Stimulated activated CD4-positive, alpha-beta T cell treated with anti-CD3 and anti-CD28 coated beads, TNF-alpha, amount 100 ng/mL, for 24 hours (primary cell): ENCODE measurements at regions not wholly inside any gene's neighbourhood (a gene's known extent, or its start where the extent isn't known, plus 50 kb on each side); places are given as distances from the start of the nearest gene placed in this dataset.
"Not testable (repeated sequence)": the region's sequence is repeated elsewhere in the genome, so short reads cannot be mapped to it uniquely, and the experiment has no call there.

Source experiments
- DNase-seq, 3 experiments: peaks; one replicate each; pipeline ENCODE4 v3.0.0-alpha.2; 2020; ENCODE audit warnings: low read depth in 3 of 3

DNA sequence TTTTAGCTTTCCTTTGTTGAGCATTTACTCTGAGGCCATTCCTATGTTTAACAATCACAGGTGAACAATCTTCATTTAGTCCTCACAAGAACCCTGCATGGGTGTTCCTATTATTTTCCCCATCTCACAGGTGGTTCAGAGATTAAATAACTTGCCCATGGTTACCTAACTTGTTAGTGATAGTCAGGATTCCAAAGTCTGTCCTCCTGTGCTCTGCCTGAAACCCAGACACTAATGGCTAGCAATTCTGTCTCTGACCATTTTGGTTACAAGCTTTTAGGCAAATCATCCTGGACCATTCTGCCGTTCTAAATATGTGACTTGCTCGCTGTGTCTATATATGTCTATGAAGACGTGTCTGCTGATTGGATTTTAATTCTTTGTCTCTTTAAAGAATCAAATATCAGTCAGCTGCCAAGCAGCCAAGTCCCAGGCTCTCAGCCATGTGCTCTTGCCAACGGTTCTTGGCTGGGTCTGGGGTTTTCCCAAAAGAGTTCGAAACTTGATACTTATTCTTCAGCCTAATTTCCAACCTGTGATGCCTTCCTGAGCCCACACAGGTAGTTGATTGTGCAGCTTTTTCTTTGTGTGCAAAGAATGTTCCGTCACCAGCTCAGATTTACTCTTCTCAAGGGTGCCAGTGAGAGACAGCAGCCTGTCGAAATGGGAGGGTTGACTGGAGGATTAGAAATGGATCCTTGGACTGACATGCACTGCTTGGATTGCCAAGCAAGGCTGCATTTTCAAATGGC lies 121.7 kb downstream of the NREP start:
- DNase-seq, result no peak

- no peak for DNase-seq
These were observed 119.0 kb upstream of the STARD4 start for GRCh38 chr5:111631328-111631727.

DNA sequence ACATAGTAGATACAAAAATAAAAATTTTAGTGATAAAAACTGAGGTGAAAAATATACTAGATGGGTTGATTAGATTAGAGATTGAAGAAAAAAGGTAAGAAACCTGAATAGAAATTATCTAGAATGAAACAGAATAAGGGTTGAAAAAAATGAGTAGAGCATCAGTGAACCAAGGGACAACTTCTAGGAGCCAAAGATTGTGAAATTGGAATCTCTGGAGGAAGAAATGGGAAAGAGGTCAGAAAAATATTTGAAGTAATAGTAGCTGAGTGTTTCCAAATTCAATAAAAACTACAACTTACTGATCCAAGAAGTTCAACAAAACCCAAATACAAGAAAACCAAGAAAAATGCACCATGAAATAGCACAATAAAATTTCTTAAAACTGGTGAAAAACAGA lies 116.6 kb upstream of the STARD4 start:
- DNase-seq, result no peak

- peak in 2 of 3 experiments; percentile 2 to 47 for DNase-seq
These were observed 115.5 kb upstream of the STARD4 start for GRCh38 chr5:111627862-111628261.

DNA sequence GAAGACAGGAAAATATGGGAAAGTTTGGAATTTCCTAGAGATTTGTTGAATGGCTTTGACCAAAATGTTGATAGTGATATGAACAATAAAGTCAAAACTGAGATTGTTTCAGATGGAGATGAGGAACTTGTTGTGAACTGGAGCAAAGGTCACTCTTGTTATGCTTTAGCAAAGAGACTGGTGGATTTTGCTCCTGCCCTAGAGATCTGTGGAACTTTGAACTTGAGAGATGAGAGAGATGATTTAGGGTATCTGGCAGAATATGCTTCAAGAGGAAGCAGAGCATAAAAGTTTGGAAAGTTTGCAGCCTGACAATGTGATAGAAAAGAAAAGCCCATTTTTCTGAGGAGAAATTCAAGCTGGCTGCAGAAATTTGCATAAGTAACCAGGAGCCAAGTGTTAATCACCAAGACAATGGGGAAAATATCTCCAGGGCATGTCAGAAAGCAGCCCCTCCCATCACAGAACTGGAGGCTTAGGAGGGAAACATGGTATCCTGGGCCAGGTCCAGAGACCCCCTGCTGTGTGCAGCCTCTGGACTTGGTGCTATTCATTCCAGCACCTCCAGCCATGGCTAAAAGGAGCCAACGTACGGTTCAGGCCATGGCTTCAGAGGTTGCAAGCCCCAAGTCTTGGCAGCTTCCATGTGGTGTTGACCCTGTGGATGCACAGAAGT lies 114.3 kb upstream of the STARD4 start:
- DNase-seq, result no peak

DNA sequence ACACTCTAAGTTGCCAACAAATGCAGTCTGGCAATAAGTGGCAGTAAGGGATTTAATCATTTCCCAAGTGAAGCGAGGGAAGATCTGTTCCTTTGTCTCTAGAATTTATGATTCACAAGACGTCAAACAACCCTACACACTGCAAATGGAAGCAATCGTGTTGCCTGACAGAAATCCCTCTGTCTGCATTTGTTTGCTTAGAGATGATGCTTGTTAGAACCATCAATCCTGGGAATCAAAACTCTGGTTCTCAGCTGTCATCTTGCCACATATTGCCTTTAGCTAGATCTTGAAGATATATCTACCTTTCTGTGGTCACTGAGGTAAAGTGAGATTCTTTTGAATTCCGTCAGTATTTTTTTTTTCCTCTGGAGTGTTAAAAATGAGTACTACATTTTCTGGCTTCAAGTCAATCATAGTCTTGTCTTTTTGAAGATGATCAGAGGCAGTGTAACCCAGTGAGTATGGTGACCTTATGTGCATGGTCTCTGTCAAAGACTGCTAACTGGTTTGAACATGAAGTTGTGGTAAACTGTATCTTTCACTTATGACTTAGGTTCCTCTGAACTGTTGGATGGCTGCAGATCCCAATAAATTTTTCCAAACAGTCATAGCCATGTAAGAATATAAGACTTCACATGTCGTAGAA lies 106.4 kb upstream of the STARD4 start:
- no peak for DNase-seq

DNA sequence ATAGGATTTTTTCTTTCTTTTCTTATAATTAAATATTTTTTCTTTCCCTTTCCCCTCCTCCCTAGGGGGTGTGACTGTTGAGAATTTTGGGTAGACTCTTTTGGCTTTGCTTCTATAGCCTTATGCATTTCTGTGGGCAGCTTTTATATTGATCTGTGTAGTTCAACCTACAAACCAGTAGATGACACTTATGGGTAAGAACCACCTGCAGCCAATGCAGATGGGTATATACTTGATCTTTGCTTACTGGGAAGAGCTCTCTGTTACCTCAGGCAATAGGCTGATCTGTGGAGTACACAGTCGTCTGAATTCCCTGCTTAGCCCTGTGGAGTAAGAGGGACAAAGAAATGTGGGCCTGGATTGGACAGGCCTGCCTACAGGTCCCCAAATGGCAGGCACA lies 102.7 kb upstream of the STARD4 start:
- DNase-seq, result no peak

DNA sequence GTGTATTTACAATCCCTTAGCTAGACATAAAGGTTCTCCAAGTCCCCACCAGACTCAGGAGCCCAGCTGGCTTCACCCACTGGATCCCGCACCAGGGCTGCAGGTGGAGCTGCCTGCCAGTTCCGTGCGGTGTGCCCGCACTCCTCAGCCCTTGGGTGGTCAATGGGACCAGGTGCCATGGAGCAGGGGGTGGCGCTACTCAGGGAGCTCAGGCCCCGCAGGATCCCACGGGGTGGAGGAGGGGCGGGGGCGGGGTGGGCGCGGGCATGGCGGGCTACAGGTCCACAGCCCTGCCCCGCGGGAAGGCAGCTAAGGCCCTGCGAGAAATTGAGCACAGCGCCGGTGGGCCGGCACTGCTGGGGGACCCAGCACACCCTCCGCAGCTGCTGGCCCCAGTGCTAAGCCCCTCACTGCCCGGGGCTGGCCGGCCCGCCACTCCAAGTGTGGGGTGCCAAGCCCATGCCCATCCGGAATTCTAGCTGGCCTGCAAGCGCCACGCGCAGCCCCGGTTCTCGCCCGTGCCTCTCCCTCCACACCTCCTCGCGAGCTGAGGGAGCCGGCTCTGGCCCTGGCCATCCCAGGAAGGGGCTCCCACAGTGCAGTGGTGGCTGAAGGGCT lies 99.8 kb upstream of the STARD4 start:
- not testable (repeated sequence) for DNase-seq

DNA sequence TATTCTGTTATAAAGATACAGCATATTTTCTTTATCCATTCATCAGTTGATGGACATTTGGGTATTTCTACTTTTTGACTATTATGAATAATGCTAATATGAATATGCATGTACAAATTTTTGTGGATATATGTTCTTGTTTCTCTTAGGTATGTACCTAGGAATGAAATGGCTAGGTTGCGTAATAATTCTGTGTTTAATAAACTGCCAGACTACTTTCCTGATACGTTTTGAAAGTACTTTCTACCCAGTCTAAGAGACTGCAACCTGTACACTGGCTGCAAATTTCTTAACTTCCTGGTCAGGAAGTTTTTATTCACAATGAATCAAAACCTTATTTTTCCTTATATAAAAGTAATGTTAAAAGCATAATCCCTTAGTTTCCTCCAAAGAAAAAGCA lies 93.9 kb upstream of the STARD4 start:
- no peak for DNase-seq

GRCh38 chr5:111603446-111603827 lies 91.1 kb upstream of the STARD4 start:
- no peak for DNase-seq

GRCh38 chr5:111602817-111603445 lies 90.6 kb upstream of the STARD4 start:
- no peak for DNase-seq

- DNase-seq, result no peak
These were observed 86.7 kb upstream of the STARD4 start for GRCh38 chr5:111598996-111599395.

DNA sequence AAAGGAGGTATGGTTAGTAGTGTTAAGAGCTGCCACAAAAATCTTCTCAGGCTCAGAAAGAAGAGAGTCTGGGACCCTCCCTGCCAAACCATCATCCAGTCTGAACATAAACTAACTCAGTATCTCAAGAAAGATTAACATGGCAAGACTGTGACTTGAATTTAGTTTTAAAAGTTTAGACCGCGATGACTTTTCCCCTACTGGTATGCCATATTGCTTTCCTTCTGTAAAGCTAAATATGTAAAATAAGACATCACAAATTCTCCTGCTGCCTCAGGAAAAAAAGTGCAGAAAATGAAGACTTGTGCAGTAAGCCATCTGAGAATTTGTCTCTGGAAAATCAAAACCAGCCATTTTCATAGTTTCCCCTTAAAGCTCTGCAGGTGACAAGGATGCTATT lies 85.2 kb upstream of the STARD4 start:
- DNase-seq, result no peak

DNA sequence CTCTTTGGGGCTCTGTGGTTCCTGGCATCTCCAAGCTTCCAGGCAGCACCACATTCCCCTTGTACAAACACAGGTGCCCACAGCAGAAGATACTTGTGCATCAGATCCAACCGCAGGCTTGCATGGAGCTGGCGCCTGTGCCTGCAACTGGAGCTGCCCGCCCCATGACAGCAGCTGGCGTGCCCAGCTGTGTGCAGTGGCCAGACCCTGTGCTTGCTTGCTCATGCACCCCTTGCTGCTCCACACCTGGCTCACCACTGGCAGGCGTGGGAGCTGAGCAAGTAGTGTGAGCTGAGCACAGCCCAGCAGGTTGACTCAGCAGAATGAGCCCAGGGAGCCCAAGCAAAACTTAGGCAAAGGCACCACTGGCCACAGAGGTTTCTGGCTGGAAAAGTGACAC lies 84.4 kb upstream of the STARD4 start:
- DNase-seq, result no peak

DNA sequence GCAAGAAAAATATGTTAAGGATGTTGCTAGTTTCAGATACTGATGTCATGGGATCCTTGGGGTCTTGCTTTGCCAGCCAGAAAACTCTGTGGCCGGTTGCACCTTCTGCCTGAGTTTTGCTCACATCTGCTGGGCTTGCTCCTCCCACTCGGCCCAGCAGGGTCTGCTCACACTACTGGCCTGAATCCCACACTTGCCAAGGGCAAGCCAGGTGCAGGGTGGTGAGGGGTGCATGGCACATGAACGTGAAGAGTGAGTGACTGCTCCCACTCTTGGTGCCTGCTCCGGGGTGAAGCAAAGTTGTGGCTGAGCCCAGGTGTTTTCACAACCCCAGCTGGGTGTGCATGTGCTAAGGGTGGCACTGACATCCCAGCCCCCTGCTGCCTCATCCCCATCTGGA lies 83.1 kb upstream of the STARD4 start:
- no peak for DNase-seq

- DNase-seq, result no peak
These were observed 77.0 kb upstream of the STARD4 start for GRCh38 chr5:111589316-111589715.

DNA sequence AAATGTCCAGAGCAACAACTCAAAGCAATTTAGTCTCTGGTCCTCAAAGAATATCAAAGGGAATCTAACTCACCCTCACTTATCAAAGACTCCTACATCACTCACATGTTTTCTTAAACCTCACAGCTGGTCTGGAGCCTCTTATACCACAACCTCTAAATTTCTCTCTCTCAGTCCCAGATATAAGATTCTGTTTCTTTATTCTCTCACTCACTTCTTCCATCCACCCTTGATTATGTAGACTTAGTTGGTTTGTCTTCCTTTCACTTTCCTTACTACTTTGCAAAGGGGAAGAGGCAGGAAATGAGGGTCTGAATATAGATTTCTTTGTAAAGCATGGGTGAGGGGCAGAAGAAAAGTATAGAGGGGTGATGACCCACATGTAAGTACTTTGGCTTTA lies 75.4 kb upstream of the STARD4 start:
- DNase-seq, result no peak

DNA sequence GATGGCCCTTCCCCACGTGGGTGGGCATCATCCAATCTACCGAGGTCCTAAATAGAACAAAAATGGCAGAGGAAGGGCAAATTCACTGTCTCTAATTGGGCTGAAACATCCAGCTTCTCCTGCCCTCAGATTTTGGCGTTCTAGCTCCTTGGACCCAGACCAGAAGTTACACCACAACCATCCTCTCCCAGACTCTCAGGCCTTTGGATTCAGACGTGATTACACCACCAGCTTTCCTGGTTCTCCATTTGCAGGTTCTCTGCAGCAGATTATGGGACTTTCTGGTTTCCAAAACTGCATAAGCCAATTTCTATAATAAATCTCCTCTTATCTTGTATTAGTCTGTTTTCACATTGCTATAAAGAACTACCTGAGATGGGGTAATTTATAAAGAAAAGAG lies 73.6 kb upstream of the STARD4 start:
- no peak for DNase-seq

- no peak for DNase-seq
These were observed 73.0 kb upstream of the STARD4 start for GRCh38 chr5:111585291-111585690.

GRCh38 chr5:111584651-111585050 lies 72.3 kb upstream of the STARD4 start:
- DNase-seq, result no peak

GRCh38 chr5:111583758-111584203 lies 71.4 kb upstream of the STARD4 start:
- DNase-seq, result no peak

DNA sequence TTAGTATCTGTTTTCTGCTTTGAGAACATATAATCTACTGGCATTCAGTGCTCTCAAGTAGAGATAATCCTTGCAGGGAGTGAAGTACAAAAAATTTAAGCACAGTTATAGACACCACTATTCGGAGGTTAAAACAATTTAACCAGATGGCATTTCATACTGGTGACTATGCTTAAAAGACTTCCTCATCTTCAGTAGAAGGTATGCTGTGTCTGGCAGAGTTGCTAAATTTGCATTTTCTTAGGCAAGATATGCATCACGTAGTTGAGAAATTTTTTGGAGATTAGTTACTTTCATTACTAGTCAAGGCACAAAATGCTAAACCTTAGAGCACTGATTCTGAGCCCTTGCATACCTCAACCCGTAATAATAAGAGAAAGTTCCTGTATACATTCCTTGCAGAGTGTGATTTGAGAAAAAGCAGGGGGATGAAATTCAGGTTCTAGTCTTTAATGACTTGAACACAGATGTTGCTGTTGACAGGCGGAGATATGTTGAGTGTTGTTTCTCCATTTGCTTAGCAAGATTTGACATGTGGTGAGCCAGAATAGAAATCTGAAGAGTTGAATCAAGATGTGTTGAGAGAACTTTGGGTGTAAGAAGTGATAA lies 70.8 kb upstream of the STARD4 start:
- DNase-seq, result no peak
